ENCODE measurements at regions not wholly inside any gene's neighbourhood (a gene's known extent, or its start where the extent isn't known, plus 50 kb on each side); places are given as distances from the start of the nearest gene placed in this dataset.
"Not testable (repeated sequence)": the region's sequence is repeated elsewhere in the genome, so short reads cannot be mapped to it uniquely, and the experiment has no call there.

DNA sequence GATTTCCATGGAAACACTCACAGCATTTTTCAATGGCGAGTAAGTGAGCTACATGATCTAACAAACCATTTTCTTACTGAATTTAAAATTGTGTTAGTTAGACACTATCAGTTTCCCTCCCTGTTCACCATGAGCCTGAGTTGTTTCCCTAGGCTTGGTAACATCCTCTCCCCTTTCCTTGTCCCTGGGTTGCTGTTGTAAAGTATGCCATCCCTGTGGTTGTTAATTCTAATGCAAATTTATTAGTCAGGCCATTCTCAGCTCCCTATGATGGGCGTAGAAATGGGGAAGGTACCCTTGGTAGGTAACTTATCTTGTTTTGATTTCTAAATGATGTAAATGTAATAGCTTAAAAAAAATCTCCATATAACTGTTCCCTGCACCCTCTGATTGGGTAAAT lies 143.0 kb downstream of the SPATA31A6 start:
- DNase-seq: not testable (repeated sequence)

DNA sequence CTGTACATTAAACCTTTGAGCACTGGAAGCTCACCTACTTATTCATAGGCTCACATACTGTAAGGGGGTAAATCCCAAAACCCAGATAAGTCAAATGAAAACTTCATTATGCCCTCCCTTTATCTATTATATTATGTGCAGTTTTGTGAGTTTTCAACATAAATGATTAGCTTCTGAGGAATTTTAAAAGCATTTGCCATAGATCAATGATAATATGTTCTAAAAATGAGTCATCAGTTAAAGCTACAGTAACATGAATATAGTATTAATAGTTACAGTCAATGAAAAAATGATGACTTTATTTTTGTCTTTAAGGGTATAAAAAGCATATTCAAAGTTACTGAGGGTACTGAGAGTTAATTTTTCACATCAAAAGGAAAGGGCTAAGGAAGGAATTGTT lies 151.9 kb downstream of the SPATA31A6 start:
- DNase-seq: not testable (repeated sequence)

DNA sequence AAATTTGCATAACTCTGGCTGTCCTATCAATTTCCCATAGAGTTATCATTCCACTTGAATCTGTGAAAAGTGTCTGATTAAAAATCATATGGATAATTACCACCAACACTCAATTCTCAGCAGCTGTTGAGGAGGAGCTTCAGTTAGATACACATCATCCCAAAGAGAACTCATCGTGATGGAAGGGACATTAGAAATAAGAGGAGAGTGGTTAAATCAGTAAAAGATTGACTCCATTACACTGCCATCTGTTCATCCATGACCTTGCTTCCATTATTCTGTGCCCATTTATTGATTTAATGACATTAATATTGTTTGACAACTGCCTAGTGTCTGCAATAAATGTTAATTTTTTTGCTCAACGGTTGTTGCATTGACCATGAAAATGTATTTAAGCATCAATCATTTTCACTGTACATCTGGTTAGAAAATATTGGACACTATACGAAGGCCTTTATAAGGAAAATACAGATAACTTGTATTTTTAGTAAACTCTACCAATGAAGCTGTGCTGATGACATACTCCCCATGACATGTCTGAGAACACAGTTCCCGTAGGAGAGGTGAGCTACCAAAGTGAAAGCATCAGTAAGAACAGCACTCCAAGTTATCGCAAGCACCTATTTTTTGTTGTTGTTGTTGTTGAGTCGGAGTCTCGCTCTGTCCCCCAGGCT lies 152.7 kb downstream of the SPATA31A6 start:
- DNase-seq: not testable (repeated sequence)

DNA sequence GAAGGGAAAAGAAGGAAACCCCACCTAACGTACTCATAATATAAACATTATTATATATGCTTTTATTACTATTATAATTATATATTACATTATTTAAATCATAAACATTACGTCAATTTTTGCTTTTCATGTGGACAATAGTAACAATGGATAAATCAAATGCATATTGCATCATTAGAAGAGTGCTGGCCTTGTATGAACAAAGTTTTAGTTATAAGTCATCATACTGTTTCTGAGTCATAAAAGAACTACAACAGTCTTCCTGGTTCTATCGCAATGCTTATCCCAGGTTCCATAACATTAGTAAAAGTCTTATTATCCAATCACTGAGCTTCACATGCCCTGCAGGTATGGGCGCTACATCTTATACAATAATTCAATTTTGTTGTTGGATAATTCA lies 154.8 kb downstream of the SPATA31A6 start:
- not testable (repeated sequence) for DNase-seq

DNA sequence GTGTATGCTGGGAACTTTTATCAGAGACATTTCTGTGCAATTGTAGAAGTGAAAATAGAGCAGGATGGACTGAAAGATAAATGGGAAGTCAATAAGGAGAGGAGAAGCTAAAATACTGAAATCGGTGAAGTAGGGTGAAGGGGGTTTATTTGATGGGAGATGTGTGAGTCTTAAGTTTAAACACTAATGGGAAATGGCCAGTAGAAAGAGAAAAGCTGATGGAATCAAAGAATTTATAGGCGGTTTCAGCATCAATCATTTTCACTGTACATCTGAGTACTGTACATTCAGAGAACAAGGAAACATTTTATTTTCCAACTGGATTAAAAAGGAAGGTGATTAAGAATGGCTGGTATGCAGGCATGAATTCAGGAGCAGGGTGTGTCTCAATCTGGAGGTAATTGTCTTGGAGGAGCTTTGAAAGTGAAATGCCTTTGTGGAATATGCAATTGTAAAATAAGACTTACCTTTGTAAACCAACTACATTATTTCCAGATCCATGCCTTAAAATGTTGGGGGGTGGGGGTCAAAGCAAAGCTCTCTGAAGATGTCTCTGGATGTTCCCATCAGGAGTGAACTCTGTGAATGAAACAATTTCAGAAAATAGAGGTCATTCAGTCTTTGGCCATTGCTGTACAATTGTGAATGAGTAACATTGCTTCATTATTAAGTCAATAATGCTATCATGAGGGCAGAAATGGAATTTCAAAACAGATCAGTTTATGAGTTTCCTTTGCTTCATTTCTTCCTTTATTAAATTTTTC lies 156.4 kb downstream of the SPATA31A6 start:
- not testable (repeated sequence) for DNase-seq

DNA sequence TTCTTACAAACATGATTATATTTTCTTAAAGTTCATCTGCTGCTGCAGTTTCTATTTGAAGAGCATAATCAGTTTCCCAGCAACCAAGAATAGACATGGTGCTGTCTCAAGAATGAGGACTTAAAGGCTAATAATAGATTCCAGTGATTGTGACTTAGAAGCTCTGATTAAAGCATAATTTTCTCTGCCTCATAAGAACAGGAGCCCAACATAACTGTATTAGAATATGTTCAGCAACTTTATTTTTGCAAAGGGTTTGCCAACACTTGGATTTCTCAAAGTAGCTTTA lies 156.9 kb downstream of the SPATA31A6 start:
- not testable (repeated sequence) for DNase-seq

DNA sequence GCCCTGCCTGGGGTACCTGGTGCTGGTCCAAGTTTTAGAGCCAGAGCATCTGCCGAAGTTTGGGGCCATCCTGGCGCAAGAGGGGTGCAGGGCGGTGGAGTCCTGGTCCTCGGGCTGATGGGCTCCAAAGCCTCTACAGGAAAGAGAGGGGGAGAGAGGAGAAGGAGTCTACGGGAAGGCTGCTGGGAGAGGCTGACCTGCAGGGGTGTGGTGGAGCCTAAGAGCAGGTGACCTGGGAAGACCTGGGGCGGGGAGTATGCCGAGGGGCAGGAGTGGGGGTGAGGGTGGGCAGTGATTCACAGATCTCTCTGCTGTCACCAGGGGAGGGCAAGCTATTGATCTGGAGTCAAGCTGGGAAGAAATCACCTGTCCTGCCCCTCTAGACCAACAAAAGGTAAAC lies 158.4 kb downstream of the SPATA31A6 start:
- not testable (repeated sequence) for DNase-seq

DNA sequence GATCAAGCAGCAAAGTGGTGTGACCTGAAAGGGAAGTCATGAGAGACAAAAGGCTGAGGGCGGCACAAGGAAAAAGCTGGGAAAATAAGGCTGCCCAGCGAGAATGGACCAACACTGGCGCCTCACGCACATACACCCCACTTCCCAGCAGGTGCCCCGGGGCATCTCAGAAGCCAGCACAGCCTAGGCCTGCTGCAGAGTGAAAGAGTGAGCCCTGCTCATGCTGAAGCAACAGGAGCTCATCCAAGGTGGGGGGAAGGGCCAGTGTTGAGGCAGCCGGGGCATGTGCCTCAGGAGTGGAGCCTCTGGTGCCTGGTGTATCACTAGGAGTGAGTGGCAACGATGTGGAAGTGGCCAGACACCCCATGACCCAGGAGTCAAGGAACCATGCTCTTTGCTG lies 158.8 kb downstream of the SPATA31A6 start:
- not testable (repeated sequence) for DNase-seq

DNA sequence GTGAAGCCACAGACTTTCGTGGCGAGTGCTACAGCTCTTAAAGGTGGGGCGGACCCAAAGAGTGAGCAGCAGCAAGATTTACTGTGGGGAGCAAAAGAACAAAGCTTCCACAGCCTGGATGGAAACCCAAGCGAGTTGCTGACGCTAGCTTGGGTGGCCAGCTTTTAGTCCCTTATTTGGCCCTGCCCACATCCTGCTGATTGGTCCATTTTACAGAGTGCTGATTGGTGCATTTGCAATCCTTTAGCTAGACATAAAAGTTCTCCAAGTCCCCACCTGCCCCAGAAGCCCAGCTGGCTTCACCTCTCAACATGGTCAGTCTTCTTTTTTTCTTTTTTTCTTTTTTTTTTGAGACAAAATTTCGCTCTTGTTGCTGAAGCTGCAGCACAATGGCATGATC lies 161.0 kb downstream of the SPATA31A6 start:
- not testable (repeated sequence) for DNase-seq

DNA sequence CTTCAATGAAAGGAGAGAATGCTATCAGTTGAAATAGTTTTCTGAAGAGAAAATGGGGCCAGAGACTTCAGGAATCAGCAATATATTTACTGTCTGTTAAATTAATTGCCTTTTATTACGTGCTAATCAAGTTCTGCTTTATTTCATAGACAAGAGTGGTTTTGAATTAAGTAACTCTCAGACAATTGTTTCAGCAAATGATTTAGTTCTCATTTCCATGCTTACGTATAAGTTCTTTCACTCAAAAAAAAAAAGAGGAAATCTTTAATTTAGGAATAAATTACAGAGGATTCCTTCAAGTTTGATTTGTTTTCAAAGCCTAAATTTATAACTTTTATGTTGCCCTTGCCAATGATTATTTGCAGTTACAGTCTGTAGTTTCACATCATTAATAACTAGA lies 163.5 kb downstream of the SPATA31A6 start:
- not testable (repeated sequence) for DNase-seq

DNA sequence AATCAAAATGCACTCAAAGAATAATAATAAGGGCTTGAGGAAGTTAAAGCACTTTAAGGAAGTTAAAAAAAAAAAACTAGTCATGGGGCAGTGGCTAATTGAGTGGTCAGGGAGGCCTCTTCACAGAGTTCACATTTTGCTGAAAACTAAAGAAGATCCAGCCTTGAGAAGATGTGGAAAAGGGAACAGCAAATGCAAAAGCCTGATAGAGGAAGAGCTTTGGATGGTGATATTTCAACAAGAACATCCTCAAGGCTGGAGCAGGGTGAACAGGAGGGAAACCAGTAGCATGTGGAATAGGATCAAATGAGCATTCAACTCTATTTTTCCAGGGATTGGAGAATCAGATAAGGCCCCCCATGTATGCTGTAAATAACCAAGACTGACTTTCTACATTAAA lies 165.7 kb downstream of the SPATA31A6 start:
- not testable (repeated sequence) for DNase-seq

DNA sequence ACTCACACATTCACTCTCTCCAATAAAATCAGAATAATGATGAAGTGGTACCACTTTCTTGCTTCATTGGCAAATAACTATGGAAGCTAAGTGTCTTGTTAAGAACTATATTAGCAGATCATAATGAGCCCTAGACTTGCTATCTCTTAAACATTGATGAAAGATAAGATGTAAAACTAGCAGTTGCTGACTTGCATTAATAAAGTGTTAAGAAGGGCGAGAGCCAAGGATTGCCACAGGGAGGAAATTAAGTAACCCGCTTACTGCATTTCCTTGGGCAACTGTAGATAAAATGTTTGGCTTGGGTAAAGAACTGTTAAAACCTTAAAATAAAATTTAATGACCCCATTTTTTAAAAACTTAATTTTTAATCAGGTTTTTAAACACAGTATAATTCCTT lies 167.0 kb downstream of the SPATA31A6 start:
- not testable (repeated sequence) for DNase-seq

DNA sequence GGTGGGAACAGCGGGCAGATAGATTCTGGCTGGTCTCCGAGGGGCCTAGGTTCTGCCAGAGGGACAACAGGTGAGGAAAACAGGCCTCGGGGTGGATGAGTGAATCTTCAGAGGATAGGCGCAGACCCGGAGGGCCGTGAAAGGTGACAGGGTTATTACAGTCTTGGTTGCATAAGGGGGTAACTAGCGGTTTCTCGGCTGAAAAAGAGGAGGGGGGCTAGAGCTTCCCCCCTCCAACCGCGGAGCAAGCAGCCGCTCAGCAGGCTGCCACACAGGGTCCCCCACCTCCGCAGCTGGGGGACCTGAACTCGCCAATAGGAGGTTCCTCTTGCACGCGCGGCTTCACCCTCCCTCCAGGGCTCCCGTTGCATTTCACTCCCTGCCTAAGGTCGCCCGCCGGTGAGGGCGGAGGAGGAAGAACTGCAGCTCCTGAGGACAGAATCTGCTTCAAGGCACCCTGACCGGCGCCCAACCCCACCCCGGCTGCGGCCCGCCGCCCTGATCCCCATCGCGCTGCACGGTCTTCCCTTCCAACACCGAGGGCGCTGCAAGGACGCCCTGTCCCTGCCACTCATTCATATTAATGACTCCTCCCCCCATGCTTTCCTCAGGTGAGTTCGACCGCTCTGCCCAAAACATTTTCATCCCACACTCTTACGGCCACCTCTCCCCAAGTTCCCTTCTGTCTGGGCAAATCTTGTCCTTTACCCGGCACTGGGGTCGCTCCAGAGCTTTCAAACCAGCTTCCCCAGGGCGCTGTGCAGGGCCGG lies 174.3 kb downstream of the SPATA31A6 start:
- not testable (repeated sequence) for DNase-seq

DNA sequence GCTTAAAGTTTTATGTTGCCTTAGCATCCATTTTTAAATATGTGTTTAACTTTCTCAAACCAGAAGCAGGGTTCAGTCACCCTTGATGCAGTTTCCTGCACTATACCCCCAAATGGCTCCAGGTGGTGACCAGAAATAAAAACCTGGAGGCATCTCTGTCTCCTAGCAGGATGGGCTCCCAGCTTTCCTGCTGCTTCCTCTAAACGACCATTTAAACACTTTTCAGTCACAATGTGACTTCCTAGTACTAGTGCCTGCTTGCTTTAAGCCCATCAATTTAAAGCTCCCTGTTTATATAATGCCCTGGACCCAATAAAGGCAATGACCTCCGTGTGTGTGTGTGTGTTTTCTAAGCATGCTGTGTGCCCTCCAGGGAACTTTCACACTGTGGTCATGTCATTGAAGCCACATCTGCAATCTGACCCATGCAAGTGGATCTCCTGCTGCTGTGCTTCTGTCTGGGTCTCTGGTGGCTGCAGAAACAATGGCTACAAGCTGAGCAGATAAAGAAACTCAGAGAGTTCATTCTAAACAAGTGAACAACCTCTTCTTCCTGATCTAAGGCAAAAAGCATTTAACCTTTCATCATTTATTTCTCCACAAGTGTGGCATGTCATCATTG lies 175.3 kb downstream of the SPATA31A6 start:
- DNase-seq: peak in 1 of 2 experiments; percentile 11

DNA sequence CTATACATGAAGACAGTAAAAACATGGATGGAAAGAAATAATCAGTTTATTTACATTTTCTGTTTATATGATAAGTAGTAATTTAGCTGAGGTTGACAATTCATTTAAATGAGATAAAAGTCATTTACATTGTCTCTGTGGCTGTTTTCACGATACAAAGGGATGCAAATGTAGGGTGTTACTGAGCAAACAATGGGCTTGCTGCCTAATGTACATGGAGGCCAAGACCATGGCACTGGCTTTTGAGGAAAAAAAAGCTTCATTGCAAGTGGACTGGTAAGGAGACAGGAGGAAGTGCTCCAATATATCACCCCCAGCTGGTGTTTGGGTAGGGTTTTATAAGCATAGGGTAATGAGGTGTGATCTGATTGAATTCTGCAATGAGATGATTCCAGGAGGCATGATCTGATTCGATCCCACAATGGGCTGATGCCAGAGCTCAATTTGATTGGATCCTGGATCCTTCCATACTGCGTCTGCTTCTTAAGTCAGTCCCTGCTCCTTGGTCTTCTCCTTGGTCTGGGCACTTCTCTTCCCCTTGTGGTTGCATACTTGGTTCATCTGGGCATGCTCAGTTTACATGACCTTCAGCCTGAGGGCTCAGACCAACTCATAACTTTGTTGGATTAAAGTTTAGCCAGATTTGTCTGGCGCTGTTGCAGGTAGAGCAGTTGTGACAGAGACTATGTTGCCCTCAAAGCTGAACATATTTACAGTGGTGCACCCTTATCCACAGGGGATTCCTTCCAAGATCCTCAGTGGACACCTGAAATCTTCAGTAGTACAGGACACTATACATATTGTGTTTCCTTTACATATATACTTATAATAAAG lies 181.2 kb downstream of the SPATA31A6 start:
- not testable (repeated sequence) for DNase-seq

DNA sequence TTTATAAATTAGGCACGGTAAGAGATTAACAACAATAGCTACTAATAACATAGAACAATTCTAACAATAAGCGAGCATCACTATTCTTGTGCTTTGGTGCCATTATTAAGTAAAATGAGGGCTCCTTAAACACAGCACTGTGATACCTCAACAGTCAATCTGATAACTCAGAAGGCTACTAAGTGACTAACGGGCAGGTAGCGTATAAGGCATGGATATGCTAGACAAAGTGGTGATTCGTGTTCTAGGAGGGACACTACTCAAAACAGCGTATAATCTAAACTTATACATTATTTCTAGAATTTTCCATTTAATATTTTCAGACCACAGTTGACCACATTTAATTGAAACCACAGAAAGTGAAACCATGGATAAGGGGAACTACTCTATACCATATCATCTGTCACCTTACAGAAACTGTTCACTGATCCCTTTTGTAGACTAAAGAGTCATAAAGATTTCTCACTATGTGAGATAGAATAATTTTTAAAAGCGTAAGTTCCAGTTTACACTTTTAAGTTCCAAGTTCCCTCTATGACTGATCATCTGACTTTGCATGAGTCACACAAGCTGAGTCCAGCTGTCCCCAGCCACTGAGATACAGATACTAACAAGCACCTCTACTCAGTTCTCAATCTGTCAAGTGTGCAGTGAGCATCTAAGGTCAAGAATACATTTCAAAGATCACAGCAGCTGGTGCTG lies 181.9 kb downstream of the SPATA31A6 start:
- not testable (repeated sequence) for DNase-seq

DNA sequence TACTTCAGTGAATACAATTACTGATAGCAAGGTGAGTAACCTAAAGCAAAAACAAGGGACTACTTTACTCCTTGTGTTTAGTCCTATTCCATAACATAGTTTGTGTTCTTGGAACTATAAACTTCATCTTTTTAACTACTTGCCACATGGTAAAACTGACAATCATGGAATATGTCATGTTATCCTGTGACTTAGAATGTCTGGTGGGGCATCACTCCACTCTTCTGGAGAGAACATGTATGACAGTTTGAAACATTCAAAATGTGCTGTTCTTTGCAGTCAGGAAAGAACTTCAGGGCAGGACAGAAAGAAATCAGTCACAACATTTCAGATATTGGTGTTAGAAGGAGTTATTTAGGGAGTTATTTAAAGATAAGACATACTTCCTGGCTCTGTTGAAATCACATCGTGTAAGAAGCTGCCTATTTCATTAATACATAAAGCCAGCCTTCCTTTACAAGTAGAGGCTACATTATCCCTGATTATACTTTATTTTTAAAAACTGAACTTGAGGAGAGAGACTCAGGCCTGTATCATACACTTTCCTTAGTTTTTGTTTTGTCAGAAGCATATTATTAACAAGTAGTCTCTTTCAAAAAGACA lies 184.9 kb downstream of the SPATA31A6 start:
- DNase-seq: not testable (repeated sequence)

DNA sequence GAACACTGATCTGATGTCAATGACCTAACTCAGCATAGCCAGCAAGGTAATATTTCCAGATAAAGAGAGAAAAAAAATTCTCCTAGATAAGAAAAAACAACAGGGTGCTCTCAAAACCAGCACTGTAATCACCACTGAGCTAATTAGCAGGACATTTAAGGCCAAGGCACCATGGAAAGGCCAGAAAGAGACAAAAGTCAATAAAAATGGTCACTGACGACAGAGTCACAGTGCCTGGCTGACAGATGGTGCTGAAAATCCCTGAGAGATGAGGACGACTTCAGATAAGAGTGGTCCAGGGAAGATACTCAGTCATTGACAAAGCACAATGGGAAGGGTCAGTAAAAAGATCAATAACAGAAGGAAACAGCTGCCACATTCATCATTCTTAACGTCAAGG lies 186.7 kb downstream of the SPATA31A6 start:
- DNase-seq: not testable (repeated sequence)

DNA sequence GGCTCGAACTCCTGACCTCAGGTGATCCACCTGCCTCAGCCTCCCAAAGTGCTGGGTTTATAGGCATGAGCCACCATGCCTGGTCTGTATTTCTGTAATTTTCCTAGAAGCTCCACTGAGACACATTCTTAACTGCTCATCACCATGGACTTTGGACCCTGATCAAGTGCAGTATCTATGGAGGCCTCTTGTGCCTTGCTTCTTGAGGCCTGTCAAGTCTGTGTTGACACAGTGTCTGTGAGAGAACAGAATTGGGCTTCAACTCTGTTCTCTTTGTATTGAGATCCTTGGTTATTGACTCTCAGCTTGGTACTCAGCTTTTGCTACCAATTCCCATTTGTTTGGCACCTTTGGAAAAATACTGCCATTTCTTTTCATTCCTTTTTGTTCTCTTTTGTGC lies 188.0 kb downstream of the SPATA31A6 start:
- not testable (repeated sequence) for DNase-seq

DNA sequence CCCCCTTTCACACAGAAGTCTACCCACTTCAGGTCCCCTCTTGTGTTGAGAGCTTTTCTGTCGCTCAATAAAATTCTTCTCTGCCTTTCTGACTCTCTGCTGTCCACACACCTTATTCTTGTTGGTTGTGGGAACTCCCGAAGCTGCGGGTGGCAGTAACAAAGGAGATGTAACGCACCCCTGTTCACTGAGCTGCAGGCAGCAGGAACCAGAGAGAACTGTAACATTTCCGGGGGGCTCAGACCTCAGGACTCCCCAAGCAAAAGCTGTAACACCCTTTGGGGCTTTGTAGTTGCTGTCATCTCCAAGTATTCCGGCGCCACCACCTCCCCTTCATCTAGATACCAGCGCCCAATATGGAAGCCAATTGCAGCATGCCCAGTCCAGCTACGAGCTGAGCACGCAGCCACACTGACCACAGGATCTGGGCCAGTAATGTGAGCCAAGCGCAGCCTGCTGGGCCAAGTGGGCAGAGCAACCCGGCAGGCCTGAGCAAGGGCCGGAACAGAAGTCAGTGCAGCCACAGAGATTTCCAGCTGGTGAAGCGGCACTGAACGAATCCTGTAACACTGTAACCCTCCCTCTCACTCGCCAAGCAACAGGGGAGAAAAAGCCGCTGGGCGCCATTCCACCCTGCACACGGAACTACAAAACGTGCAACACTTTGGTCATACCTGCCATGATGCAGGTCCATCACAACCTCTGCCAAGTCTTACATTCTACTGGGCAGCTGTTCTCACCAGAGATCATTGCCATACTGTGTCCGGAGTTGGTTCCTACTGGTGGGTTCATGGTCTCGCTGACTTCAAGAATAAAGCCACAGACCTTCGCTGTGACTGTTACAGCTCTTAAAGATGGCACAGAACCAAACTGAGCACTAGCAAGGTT lies 194.3 kb downstream of the SPATA31A6 start:
- DNase-seq: not testable (repeated sequence)

All from NCI-H2081 (cell line).